Prostate gland (tissue), 2 donors: ENCODE measurements at regions not wholly inside any gene's neighbourhood (a gene's known extent, or its start where the extent isn't known, plus 50 kb on each side); places are given as distances from the start of the nearest gene placed in this dataset.

Source experiments
- POLR2A ChIP-seq: fragments of 450-650 bp; IDR thresholded peaks from one replicate; pipeline ENCODE4 v1.6.1; 2016; ENCODE audit warnings: antibody characterized with exemption, mild to moderate bottlenecking
- TF ChIP-seq, protein P1 (sequence below), 4 experiments: fragments of 200-600 bp in 2 of 4; fragments of 450-650 bp in 2 of 4; sonication (generic) in 2 of 4; IDR thresholded peaks; 1 replicate in 3 of 4; 2 replicates in 1 of 4; pipeline ENCODE4 v1.5.1; 2016 to 2019; ENCODE audit warnings: antibody characterized with exemption in 4 of 4, mild to moderate bottlenecking in 2 of 4, moderate library complexity in 2 of 4

DNA sequence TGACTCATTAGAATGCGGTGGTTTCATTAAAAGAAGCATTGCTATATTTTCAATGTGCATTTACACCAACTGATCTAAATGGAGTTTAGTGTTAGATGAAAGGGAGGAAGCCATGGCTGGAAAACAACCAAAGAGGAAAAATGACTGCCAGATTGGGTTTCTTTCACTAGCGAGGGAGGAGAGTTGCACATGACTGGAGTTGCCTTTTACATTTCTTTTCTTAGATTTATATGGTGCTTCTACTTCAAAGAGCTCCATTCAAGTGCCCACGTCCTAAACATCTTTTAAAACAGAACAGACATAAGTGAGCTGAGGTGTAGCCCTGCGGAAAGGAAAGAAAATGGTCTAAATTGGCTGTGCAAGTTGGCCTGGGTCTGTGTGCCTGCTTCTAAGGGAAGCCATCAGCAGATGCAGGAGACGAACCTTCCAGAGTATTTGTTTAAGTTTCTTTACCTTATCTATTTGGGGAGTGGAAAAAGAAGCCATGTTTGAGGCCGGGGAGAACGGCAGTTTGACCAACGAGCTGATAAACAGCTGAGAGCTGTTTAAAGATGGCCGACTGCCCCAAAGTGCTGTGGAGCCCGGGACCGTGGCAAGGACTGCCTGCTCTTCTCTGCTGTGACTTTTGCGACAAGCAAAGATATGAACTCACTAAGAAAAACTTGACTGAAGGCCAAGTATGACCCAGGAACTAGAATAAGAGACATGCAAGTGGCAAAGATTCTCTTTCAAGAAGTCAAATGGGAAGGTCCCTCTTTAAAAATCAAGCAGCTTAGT is 327.0 kb downstream of the ZNF516 start:
- TF ChIP-seq, protein P1, sequence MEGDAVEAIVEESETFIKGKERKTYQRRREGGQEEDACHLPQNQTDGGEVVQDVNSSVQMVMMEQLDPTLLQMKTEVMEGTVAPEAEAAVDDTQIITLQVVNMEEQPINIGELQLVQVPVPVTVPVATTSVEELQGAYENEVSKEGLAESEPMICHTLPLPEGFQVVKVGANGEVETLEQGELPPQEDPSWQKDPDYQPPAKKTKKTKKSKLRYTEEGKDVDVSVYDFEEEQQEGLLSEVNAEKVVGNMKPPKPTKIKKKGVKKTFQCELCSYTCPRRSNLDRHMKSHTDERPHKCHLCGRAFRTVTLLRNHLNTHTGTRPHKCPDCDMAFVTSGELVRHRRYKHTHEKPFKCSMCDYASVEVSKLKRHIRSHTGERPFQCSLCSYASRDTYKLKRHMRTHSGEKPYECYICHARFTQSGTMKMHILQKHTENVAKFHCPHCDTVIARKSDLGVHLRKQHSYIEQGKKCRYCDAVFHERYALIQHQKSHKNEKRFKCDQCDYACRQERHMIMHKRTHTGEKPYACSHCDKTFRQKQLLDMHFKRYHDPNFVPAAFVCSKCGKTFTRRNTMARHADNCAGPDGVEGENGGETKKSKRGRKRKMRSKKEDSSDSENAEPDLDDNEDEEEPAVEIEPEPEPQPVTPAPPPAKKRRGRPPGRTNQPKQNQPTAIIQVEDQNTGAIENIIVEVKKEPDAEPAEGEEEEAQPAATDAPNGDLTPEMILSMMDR (IDR thresholded peaks at IDR 0.05): no peak
- no peak for TF ChIP-seq POLR2A
